Upper lobe of right lung (tissue), 1 donor: ENCODE measurements at regions not wholly inside any gene's neighbourhood (a gene's known extent, or its start where the extent isn't known, plus 50 kb on each side); places are given as distances from the start of the nearest gene placed in this dataset.
A peak's percentile ranks its signal among the peaks of the same experiment; 100 is the strongest.

Experiments used
- ATAC-seq: fragments of 200-7000 bp; cut with Tn5 transposase; one replicate; pipeline ENCODE4 v1.9.1; 2020; ENCODE audit warnings: mild to moderate bottlenecking, moderate library complexity
- DNase-seq: peaks from one replicate; pipeline ENCODE4 v3.0.0-alpha.2; 2020
- H3K27ac ChIP-seq: fragments of 200-600 bp; one replicate; pipeline ENCODE4 v1.8.0; 2022
- H3K27me3 ChIP-seq: fragments of 200-600 bp; one replicate; pipeline ENCODE4 v1.8.0; 2022; ENCODE audit warnings: mild to moderate bottlenecking
- H3K36me3 ChIP-seq: fragments of 200-600 bp; one replicate; pipeline ENCODE4 v1.8.0; 2022
- H3K4me1 ChIP-seq: fragments of 200-600 bp; one replicate; pipeline ENCODE4 v1.8.0; 2022
- H3K4me3 ChIP-seq: fragments of 200-600 bp; one replicate; pipeline ENCODE4 v1.8.0; 2022; ENCODE audit warnings: mild to moderate bottlenecking
- H3K9me3 ChIP-seq: fragments of 200-600 bp; one replicate; pipeline ENCODE4 v1.8.0; 2022
- intact Hi-C: fragments of 100-400 bp; cut with DNase I; formaldehyde crosslinking; loops from one replicate; pipeline ENCODE4 v1.11.0; 2022
- TF ChIP-seq, protein P1 (sequence below): fragments of 200-600 bp; IDR thresholded peaks from one replicate; pipeline ENCODE4 v1.8.0; 2022; ENCODE audit warnings: antibody characterized with exemption
- donor health status: DM: no; HTN: yes; CAD: no; lungs with severe emphysema.

- Histone ChIP-seq H3K9me3 (no peaks in the 10 kb centered on the region), H3K36me3 (no peaks in the 10 kb centered on the region), H3K27me3 (peaks cover 56% of the 10 kb centered on the region), H3K27ac (no peak overlapping the region), H3K4me3 (no peak overlapping the region), H3K4me1 (peaks cover 22% of the 10 kb centered on the region)
- DNase-seq, result no peak
- no peak for ATAC-seq
- TF ChIP-seq, protein P1, sequence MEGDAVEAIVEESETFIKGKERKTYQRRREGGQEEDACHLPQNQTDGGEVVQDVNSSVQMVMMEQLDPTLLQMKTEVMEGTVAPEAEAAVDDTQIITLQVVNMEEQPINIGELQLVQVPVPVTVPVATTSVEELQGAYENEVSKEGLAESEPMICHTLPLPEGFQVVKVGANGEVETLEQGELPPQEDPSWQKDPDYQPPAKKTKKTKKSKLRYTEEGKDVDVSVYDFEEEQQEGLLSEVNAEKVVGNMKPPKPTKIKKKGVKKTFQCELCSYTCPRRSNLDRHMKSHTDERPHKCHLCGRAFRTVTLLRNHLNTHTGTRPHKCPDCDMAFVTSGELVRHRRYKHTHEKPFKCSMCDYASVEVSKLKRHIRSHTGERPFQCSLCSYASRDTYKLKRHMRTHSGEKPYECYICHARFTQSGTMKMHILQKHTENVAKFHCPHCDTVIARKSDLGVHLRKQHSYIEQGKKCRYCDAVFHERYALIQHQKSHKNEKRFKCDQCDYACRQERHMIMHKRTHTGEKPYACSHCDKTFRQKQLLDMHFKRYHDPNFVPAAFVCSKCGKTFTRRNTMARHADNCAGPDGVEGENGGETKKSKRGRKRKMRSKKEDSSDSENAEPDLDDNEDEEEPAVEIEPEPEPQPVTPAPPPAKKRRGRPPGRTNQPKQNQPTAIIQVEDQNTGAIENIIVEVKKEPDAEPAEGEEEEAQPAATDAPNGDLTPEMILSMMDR, result no peak
- intact Hi-C loops, result no loop called here
Measured at GRCh38 chr1:47707503-47707902, 269.7 kb downstream of the FOXD2 start.

DNA sequence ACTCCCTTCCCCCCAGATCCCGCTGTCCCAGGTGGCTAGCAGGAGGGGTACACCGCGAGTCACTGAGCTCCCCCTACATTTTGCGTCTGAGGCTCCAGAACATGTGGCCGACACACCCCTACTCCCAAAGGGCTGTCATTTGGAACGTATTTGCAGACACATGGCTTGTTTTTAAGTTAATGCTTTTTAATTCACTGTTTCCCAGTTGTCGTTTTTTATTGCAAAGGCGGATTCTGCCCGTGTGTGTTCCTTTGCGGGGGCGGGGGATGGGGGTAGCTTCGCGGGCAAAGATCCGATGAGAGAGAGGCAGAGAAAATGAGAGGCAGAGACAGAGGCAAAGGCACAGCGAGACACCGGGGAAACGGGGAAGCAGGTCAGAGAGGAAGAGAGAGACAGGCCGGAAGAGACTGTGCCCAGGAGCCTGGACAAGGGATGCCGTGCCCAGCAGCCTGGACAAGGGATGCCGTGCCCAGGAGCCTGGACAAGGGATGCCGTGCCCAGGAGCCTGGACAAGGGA is 270.2 kb downstream of the FOXD2 start:
- no peak overlapping the region for H3K27ac ChIP-seq
- no peaks in the 10 kb centered on the region for H3K9me3 ChIP-seq
- TF ChIP-seq, protein P1, result no peak
- H3K4me1 ChIP-seq, result peaks cover 22% of the 10 kb centered on the region
- DNase-seq (no peak), ATAC-seq (no peak)
- intact Hi-C loops, result no loop called here
- no peak overlapping the region for H3K4me3 ChIP-seq
- no peaks in the 10 kb centered on the region for H3K36me3 ChIP-seq
- H3K27me3 ChIP-seq, result peaks cover 61% of the 10 kb centered on the region

DNA sequence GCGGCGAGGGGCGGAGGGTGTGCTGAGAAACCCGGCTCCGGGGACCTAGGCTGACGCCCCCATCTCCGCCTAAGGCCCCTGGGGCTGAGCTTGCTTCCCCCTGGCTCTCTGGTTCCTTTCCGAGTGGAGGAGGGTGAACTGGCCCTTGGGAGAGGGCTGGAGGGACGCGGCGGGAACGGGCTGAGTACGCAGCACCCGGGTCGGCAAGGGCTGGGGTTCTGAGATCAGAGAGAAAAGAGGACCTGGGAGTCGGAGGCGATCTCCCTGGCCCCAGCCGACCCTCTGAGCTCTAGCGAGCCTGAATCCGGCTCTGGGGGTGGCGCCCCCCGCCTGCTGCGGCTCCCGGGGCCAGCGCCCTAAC is 270.8 kb downstream of the FOXD2 start:
- no peaks in the 10 kb centered on the region for H3K9me3 ChIP-seq
- intact Hi-C loops, result no loop called here

GRCh38 chr1:47709019-47709871 is 271.4 kb downstream of the FOXD2 start:
- Histone ChIP-seq H3K4me1 (peaks cover 22% of the 10 kb centered on the region), H3K9me3 (no peaks in the 10 kb centered on the region), H3K36me3 (no peaks in the 10 kb centered on the region), H3K27ac (no peak overlapping the region), H3K27me3 (peaks cover 73% of the 10 kb centered on the region), H3K4me3 (peak overlapping the region; percentile 39)
- intact Hi-C loops, result no loop called here
- DNase-seq (no peak), ATAC-seq (peak; percentile 45)
- TF ChIP-seq, protein P1, result peak; percentile 36

More for the DNA sequence above, 270.8 kb downstream of the FOXD2 start:
- Histone ChIP-seq H3K27ac (no peak overlapping the region), H3K36me3 (no peaks in the 10 kb centered on the region), H3K4me3 (no peak overlapping the region), H3K27me3 (peaks cover 67% of the 10 kb centered on the region), H3K4me1 (peaks cover 22% of the 10 kb centered on the region)
- DNase-seq (no peak), ATAC-seq (no peak)
- TF ChIP-seq, protein P1, result no peak

DNA sequence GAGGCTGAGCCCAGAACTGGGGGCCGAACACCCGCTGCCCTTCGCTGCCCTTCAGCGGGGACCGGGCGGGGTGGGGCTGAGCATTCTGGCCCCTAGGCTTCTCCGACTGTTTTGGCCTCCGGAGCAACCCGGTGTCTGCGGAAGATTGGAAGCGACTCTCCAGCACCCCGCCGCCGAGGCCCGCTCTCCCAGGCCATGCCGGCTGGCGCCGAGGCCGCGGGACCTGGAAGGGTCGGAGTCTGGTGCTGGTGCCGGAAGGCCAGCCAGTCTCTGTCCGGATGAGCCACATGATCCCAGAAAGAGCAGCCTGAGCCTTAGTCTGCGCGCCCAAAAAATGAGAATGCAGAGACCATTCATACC is 272.0 kb downstream of the FOXD2 start:
- Histone ChIP-seq H3K4me3 (peak overlapping the region; percentile 39), H3K27ac (no peak overlapping the region), H3K27me3 (peaks cover 79% of the 10 kb centered on the region), H3K9me3 (no peaks in the 10 kb centered on the region), H3K4me1 (peaks cover 22% of the 10 kb centered on the region), H3K36me3 (no peaks in the 10 kb centered on the region)
- ATAC-seq (peak; percentile 11), DNase-seq (no peak)
- intact Hi-C loops, result loop anchor here (5.0 kb wide), 1 partner anchor 273 kb away; the partner anchor contains the start of gene FOXD2
- TF ChIP-seq, protein P1, result no peak
